ENCODE measurements at regions not wholly inside any gene's neighbourhood (a gene's known extent, or its start where the extent isn't known, plus 50 kb on each side); places are given as distances from the start of the nearest gene placed in this dataset.
A peak's percentile ranks its signal among the peaks of the same experiment; 100 is the strongest.

DNA sequence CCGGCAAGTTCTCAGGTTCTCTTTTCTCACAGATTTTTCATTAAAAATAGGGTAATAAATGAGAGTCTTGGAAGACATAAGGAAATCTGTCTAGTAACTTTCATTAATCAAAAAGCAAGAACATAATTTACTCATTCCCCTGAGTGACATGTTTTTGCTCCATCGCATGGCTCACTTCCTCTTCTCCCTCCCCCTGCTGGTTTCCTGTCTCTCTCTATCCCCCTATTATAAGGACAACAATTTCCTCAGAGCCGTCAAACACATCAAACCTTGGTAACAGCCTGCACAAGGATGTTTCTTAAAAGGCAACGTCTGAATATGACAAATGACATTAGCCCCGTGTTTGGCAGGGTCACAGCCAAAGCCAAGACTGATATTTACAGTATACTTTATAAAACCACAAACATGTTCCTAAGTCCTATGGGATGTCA lies 1149.6 kb downstream of the IGSF11 start:
- TF ChIP-seq POLR2AphosphoS5 (IDR thresholded peaks at IDR 0.05) = no peak
- TF ChIP-seq EP300 (IDR thresholded peaks at IDR 0.05) = no peak
- TF ChIP-seq POLR2A (IDR thresholded peaks at IDR 0.05) = no peak
- no peak for TF ChIP-seq CTCF (IDR thresholded peaks at IDR 0.05)
- H3K36me3 ChIP-seq = no peaks in the 10 kb centered on the region
- H3K9me3 ChIP-seq = no peaks in the 10 kb centered on the region
- H3K27ac ChIP-seq = no peak overlapping the region
- WGBS, 5 donors = 24 to 30% (median 25%) methylated on average over 5 of the region's 5 CpGs
- H3K4me1 ChIP-seq = no peaks in the 10 kb centered on the region
- no peaks in the 10 kb centered on the region for H3K27me3 ChIP-seq
- no peak overlapping the region for H3K4me3 ChIP-seq
- intact Hi-C loops (cut with DNase I; ENCODE audit: low total_unique reads) = no loop called here
- peak in 1 of 2 donors; percentile 10 for DNase-seq

GRCh38 chr3:117886147-117886546 lies 1148.5 kb downstream of the IGSF11 start:
- no peak for DNase-seq
- H3K27ac ChIP-seq = no peak overlapping the region
- no peaks in the 10 kb centered on the region for H3K27me3 ChIP-seq
- H3K4me1 ChIP-seq = no peaks in the 10 kb centered on the region
- intact Hi-C loops (cut with DNase I; ENCODE audit: low total_unique reads) = no loop called here
- TF ChIP-seq EP300 (IDR thresholded peaks at IDR 0.05) = no peak
- no peak for TF ChIP-seq CTCF (IDR thresholded peaks at IDR 0.05)
- no peak for TF ChIP-seq POLR2A (IDR thresholded peaks at IDR 0.05)
- TF ChIP-seq POLR2AphosphoS5 (IDR thresholded peaks at IDR 0.05) = no peak
- WGBS, 5 donors = 66 to 88% (median 80%) methylated on average over 3 of the region's 3 CpGs
- H3K9me3 ChIP-seq = no peaks in the 10 kb centered on the region
- no peak overlapping the region for H3K4me3 ChIP-seq
- H3K36me3 ChIP-seq = no peaks in the 10 kb centered on the region

- no peak overlapping the region for H3K4me3 ChIP-seq
- intact Hi-C loops (cut with DNase I; ENCODE audit: low total_unique reads) = no loop called here
- no peak for DNase-seq
- WGBS, 5 donors = 83 to 88% (median 87%) methylated on average over 3 of the region's 3 CpGs
- H3K9me3 ChIP-seq = no peaks in the 10 kb centered on the region
- TF ChIP-seq CTCF (IDR thresholded peaks at IDR 0.05) (no peak), POLR2A (IDR thresholded peaks at IDR 0.05) (no peak), POLR2AphosphoS5 (IDR thresholded peaks at IDR 0.05) (no peak), EP300 (IDR thresholded peaks at IDR 0.05) (no peak)
- H3K36me3 ChIP-seq = no peaks in the 10 kb centered on the region
- no peaks in the 10 kb centered on the region for H3K4me1 ChIP-seq
- H3K27ac ChIP-seq = no peak overlapping the region
- H3K27me3 ChIP-seq = no peaks in the 10 kb centered on the region
Measured at GRCh38 chr3:117887031-117887430, 1147.6 kb downstream of the IGSF11 start.

DNA sequence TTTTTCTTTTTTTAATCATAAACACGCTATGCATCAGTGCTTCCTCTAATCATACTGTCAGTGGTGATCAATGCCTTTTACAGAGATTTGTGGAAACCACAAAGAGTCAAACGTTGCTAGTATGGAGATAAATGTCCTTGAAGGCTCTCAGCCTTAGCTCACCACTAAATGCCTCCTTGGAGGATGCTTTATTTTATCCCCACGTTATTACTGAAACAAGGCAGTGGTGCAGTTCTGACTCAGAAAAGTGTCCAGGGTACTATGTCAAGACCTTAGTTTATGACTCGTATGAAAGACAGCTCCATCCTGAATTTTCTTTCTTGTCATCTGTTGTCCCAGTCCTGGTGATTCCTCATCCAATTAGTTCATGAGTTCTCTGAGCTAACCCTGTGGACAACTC lies 1146.7 kb downstream of the IGSF11 start:
- Histone ChIP-seq H3K9me3 (no peaks in the 10 kb centered on the region), H3K27me3 (no peaks in the 10 kb centered on the region), H3K4me1 (no peaks in the 10 kb centered on the region), H3K4me3 (no peak overlapping the region), H3K27ac (no peak overlapping the region), H3K36me3 (no peaks in the 10 kb centered on the region)
- no peak for DNase-seq
- intact Hi-C loops (cut with DNase I; ENCODE audit: low total_unique reads) = no loop called here
- WGBS, 5 donors = 46 to 64% (median 57%) methylated on average over 4 of the region's 4 CpGs
- TF ChIP-seq EP300 (IDR thresholded peaks at IDR 0.05) (no peak), POLR2AphosphoS5 (IDR thresholded peaks at IDR 0.05) (no peak), CTCF (IDR thresholded peaks at IDR 0.05) (no peak), POLR2A (IDR thresholded peaks at IDR 0.05) (no peak)
